HepG2 (cell line): ENCODE measurements at regions not wholly inside any gene's neighbourhood (a gene's known extent, or its start where the extent isn't known, plus 50 kb on each side); places are given as distances from the start of the nearest gene placed in this dataset.
"Not testable (repeated sequence)": the region's sequence is repeated elsewhere in the genome, so short reads cannot be mapped to it uniquely, and the experiment has no call there.

Source experiments
- ATAC-seq: fragments of 200-7000 bp; cut with Tn5 transposase; 3 replicates; pipeline ENCODE4 v1.9.1; 2020; ENCODE audit warnings: mild to moderate bottlenecking, moderate library complexity
- BruUV-seq: library from RNA; stranded (reverse); fragments of 400-500 nt; replicated peaks from 2 replicates; lab custom pipeline; 2021; lab: Mats Ljungman, UMichigan
- CTCF ChIA-PET: fragments of 300-600 bp; formaldehyde crosslinking; extraction: SDS; loops from one replicate; lab custom pipeline; 2021; ENCODE audit warnings: low total read pairs, inconsistent platforms, low intra/inter-chr PET ratio; lab: Yijun Ruan, JAX
- POLR2A ChIA-PET: fragments of 350-600 bp; sonication (Branson Sonifier 250); formaldehyde crosslinking; loops from one replicate; lab custom pipeline; 2020; ENCODE audit warnings: antibody characterized with exemption, inconsistent platforms; lab: Yijun Ruan, JAX
- DNase-seq: peaks from one replicate; pipeline ENCODE4 v3.0.0-alpha.2; 2015; ENCODE audit warnings: low spot score
- FAIRE-seq: peaks from 3 replicates; lab custom pipeline; 2011; peaks lifted over from hg19 to GRCh38; lab: Jason Lieb, UNC
- H2AFZ ChIP-seq: one replicate; pipeline ENCODE4 v1.6.1; 2011; ENCODE audit warnings: low read length, inconsistent platforms
- H3K27ac ChIP-seq: fragments of 300-600 bp; 3 replicates; pipeline ENCODE4 v1.8.0; 2011; ENCODE audit warnings: mixed run types, mild to moderate bottlenecking, mixed read lengths, low read length, inconsistent platforms; ENCODE audit not compliant: insufficient read depth; ENCODE audit errors: extremely low read length
- H3K27me3 ChIP-seq, 2 experiments: fragments of 200-600 bp in 1 of 2; 2 replicates in 1 of 2; 3 replicates in 1 of 2; pipeline versions ENCODE4 v1.6.0 to v1.8.0; 2011; ENCODE audit warnings: low read length in 2 of 2, mild to moderate bottlenecking in 2 of 2, moderate library complexity in 2 of 2, inconsistent platforms in 1 of 2; ENCODE audit not compliant: insufficient read depth in 2 of 2, control insufficient read depth in 1 of 2
- H3K36me3 ChIP-seq, 2 experiments: fragments of 200-600 bp in 1 of 2; replicated peaks in 1 of 2; 2 replicates in 1 of 2; 3 replicates in 1 of 2; pipeline versions ENCODE4 v1.5.1 to v1.8.0; 2011; ENCODE audit warnings: low read length in 2 of 2, inconsistent platforms in 1 of 2; ENCODE audit not compliant: insufficient read depth in 2 of 2, control insufficient read depth in 1 of 2
- H3K4me1 ChIP-seq: 2 replicates; pipeline ENCODE4 v1.5.1; 2012; ENCODE audit warnings: low read length, inconsistent platforms; ENCODE audit not compliant: insufficient read depth
- H3K4me2 ChIP-seq: 2 replicates; pipeline ENCODE4 v1.6.0; 2011; ENCODE audit warnings: low read depth, low read length, inconsistent platforms
- H3K4me3 ChIP-seq, 3 experiments: fragments of 200-600 bp in 1 of 3; sonication (generic), shearing (Covaris generic) in 1 of 3; replicated peaks in 1 of 3; 2 replicates each; pipeline ENCODE4 v1.5.1; 2011 to 2016; ENCODE audit warnings: low read length in 3 of 3, inconsistent platforms in 2 of 3, low read depth in 2 of 3, mild to moderate bottlenecking in 2 of 3, control low read depth in 1 of 3, mixed read lengths in 1 of 3; ENCODE audit not compliant: insufficient read depth in 1 of 3
- H3K79me2 ChIP-seq: one replicate; pipeline ENCODE4 v1.6.1; 2011; ENCODE audit warnings: low read length, inconsistent platforms; ENCODE audit not compliant: insufficient read depth
- H3K9ac ChIP-seq: 2 replicates; pipeline ENCODE4 v1.6.0; 2011; ENCODE audit warnings: mild to moderate bottlenecking, low read depth, low read length, inconsistent platforms; ENCODE audit not compliant: insufficient read depth
- H3K9me3 ChIP-seq: 2 replicates; pipeline ENCODE4 v1.5.1; 2012; ENCODE audit warnings: mild to moderate bottlenecking, low read length
- H4K20me1 ChIP-seq: 2 replicates; pipeline ENCODE4 v1.6.0; 2011; ENCODE audit warnings: inconsistent platforms, mild to moderate bottlenecking, low read length, moderate library complexity; ENCODE audit not compliant: insufficient read depth
- CREM ChIP-seq, 2 experiments: sonication (generic) in 1 of 2; formaldehyde crosslinking in 1 of 2; IDR thresholded peaks; 2 replicates each; pipeline versions ENCODE4 v1.4.0 to v1.6.1; 2016 to 2020; ENCODE audit warnings: antibody characterized with exemption in 1 of 2, mild to moderate bottlenecking in 1 of 2, missing genetic modification reagents in 1 of 2
- ISL2 ChIP-seq: sonication (generic); formaldehyde crosslinking; IDR thresholded peaks from 2 replicates; pipeline ENCODE4 v1.5.0; 2020; ENCODE audit warnings: missing genetic modification reagents
- NR2F2 ChIP-seq: IDR thresholded peaks from 2 replicates; pipeline ENCODE4 v1.6.1; 2012; ENCODE audit warnings: low read depth, inconsistent platforms, borderline replicate concordance
- PAX8 ChIP-seq: sonication (generic); formaldehyde crosslinking; IDR thresholded peaks from 2 replicates; pipeline ENCODE4 v1.8.0; 2022; ENCODE audit warnings: mild to moderate bottlenecking, missing genetic modification reagents, borderline replicate concordance
- POLR2AphosphoS5 ChIP-seq: IDR thresholded peaks from 2 replicates; pipeline ENCODE4 v1.6.1; 2012; ENCODE audit warnings: low read depth, low read length
- TEAD3 ChIP-seq: optimal IDR thresholded peaks from 2 replicates; pipeline ENCODE3; 2016; ENCODE audit warnings: borderline replicate concordance
- TOPORS ChIP-seq: sonication (generic); formaldehyde crosslinking; IDR thresholded peaks from 2 replicates; pipeline ENCODE4 v1.8.0; 2023; ENCODE audit warnings: mild to moderate bottlenecking, missing genetic modification reagents
- ZNF720 ChIP-seq: sonication (generic); formaldehyde crosslinking; IDR thresholded peaks from 2 replicates; pipeline ENCODE4 v1.4.0; 2020; ENCODE audit warnings: missing genetic modification reagents
- WGBS: methylation state at CpG from one replicate; pipeline ENCODE4 v1.1.6; 2017; ENCODE audit warnings: low lambda C conversion rate; 5-methylcytosine and 5-hydroxymethylcytosine counted together
- in situ Hi-C: cut with HindIII; loops from 2 replicates; pipeline ENCODE4 v1.10.0; 2017; ENCODE audit warnings: low pct_unique_long_range_greater_than_20kb; ENCODE audit not compliant: extremely low pct_ligation_motif_present
- intact Hi-C: fragments of 100-400 bp; cut with micrococcal nuclease; formaldehyde crosslinking; loops from one replicate; pipeline ENCODE4 v1.10.0; 2022; ENCODE audit not compliant: unreplicated experiment

DNA sequence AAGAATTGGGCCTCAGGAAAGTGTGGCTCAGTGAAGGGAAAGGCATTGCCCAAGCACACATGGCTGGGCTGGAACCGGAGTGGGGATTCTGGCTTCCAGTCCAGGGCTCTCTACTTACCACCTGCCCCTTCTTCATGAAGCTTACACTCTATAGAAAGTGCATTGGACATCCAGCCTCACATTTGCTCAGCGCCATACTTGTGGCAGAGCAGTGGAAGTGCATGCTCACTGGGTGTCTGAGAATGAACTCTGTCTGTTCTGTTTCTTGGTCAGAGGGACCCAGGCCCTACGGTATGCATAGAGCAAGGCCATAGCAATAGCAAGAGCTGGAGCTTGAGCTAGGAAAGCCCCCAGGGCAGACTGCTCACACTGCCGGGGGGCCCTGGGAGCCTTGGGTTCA, 1253.5 kb downstream of the TYW1 start:
- ATAC-seq (peak; percentile 56), FAIRE-seq (no peak), DNase-seq (no peak)
- Histone ChIP-seq H3K27ac (no peak overlapping the region), H3K9ac (no peak overlapping the region), H3K4me3 (no peak overlapping the region), H4K20me1 (no peaks in the 10 kb centered on the region)
- CTCF ChIA-PET = no interaction called here
- intact Hi-C loops = no loop called here
- TF ChIP-seq ISL2 (CRISPR knock-in tag) (no peak), TEAD3 (CRISPR knock-in tag) (no peak), ZNF720 (no peak), POLR2AphosphoS5 (no peak), PAX8 (CRISPR knock-in tag) (no peak), TOPORS (CRISPR knock-in tag) (no peak), NR2F2 (no peak), CREM (IDR thresholded peaks at IDR 0.05) (no peak), CREM (CRISPR knock-in tag; IDR thresholded peaks at IDR 0.05) (no peak)
- TF ChIP-seq, all 625 proteins: peak for 0
- POLR2A ChIA-PET = no interaction called here
- 67% methylated on average over 4 of the region's 4 CpGs for WGBS
- Histone ChIP-seq H3K27me3 (no peaks in the 10 kb centered on the region), H3K9me3 (peaks cover 51% of the 10 kb centered on the region), H3K4me2 (no peak overlapping the region), H3K36me3 (no peaks in the 10 kb centered on the region), H3K79me2 (no peaks in the 10 kb centered on the region), H2AFZ (no peak overlapping the region), H3K4me1 (no peaks in the 10 kb centered on the region)
- no TSS peak for BruUV-seq
- in situ Hi-C loops = no loop called here

DNA sequence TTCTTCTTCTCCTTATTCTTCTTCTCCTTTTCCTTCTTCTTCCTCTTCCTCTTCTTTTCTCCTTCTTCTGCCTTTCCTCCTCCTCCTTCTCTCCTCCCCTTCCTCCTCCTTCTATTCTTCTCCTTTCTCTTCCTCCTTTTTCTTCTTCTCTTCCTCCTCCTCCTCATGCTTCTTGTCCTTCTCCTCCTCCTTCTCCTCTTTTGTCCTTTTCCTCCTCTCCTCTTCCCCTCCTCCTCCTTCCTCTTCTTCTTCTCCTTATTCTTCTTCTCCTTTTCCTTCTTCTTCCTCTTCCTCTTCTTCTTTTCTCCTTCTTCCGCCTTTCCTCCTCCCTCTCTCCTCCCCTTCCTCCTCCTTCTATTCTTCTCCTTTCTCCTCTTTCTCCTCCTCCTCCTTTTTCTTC, 1258.2 kb downstream of the TYW1 start:
- DNase-seq, FAIRE-seq, H3K4me3 ChIP-seq, H4K20me1 ChIP-seq, intact Hi-C loops, H3K4me2 ChIP-seq, BruUV-seq, CTCF ChIA-PET, POLR2A ChIA-PET, H3K4me1 ChIP-seq, in situ Hi-C loops, H3K27me3 ChIP-seq, H3K27ac ChIP-seq, H3K36me3 ChIP-seq, H3K9ac ChIP-seq, H2AFZ ChIP-seq, H3K79me2 ChIP-seq, ATAC-seq: not testable (repeated sequence)
- peaks cover 41% of the 10 kb centered on the region for H3K9me3 ChIP-seq
- 2% methylated on average over 1 of the region's 1 CpG for WGBS
